Nephron (organoid): ENCODE measurements at regions not wholly inside any gene's neighbourhood (a gene's known extent, or its start where the extent isn't known, plus 50 kb on each side); places are given as distances from the start of the nearest gene placed in this dataset.
A peak's percentile ranks its signal among the peaks of the same experiment; 100 is the strongest.

Experiments used
- H3K27ac Mint-ChIP-seq, 3 experiments: 2 replicates each; pipeline ENCODE4 v1.8.0; 2020; ENCODE audit warnings: mixed read lengths in 3 of 3, mild to moderate bottlenecking in 2 of 3, moderate library complexity in 1 of 3
- H3K27me3 Mint-ChIP-seq: 2 replicates; pipeline ENCODE4 v1.8.0; 2021; ENCODE audit warnings: low read depth, mild to moderate bottlenecking, moderate library complexity, mixed read lengths
- H3K36me3 Mint-ChIP-seq: 2 replicates; pipeline ENCODE4 v1.8.0; 2020; ENCODE audit warnings: low read depth, mixed read lengths
- H3K4me1 Mint-ChIP-seq: 2 replicates; pipeline ENCODE4 v1.8.0; 2020; ENCODE audit warnings: mixed read lengths
- H3K4me3 Mint-ChIP-seq, 3 experiments: 2 replicates each; pipeline ENCODE4 v1.8.0; 2020; ENCODE audit warnings: mild to moderate bottlenecking in 3 of 3, mixed read lengths in 3 of 3, moderate library complexity in 2 of 3
- H3K9me3 Mint-ChIP-seq: 2 replicates; pipeline ENCODE4 v1.8.0; 2020; ENCODE audit warnings: mixed read lengths
- CTCF ChIP-seq, 3 experiments: fragments of 200-600 bp; sonication (generic); IDR thresholded peaks; one replicate each; pipeline ENCODE4 v1.5.0; 2021; ENCODE audit warnings: antibody characterized with exemption in 3 of 3; ENCODE audit not compliant: unreplicated experiment in 3 of 3

- TF ChIP-seq CTCF (IDR thresholded peaks at IDR 0.05; ENCODE audit: unreplicated experiment in 3 of 3) = no peak
- Mint-ChIP-seq H3K4me1 (peaks cover 9% of the 10 kb centered on the region), H3K27ac (peak overlapping the region in 2 of 3 experiments; percentile 3 to 15), H3K4me3 (peak overlapping the region; percentile 5 to 56 (median 30)), H3K36me3 (no peaks in the 10 kb centered on the region), H3K27me3 (peaks cover 13% of the 10 kb centered on the region), H3K9me3 (peaks cover 13% of the 10 kb centered on the region)
Measured at GRCh38 chr2:4745056-4745991, 946.9 kb upstream of the SOX11 start.

- Mint-ChIP-seq H3K27ac (no peak overlapping the region), H3K4me3 (no peak overlapping the region), H3K4me1 (no peaks in the 10 kb centered on the region), H3K27me3 (peaks cover 11% of the 10 kb centered on the region), H3K36me3 (no peaks in the 10 kb centered on the region), H3K9me3 (peaks cover 3% of the 10 kb centered on the region)
- no peak for TF ChIP-seq CTCF (IDR thresholded peaks at IDR 0.05; ENCODE audit: unreplicated experiment in 3 of 3)
Measured at GRCh38 chr2:4753721-4754120, 938.5 kb upstream of the SOX11 start.

GRCh38 chr2:4762951-4763376, 929.2 kb upstream of the SOX11 start:
- Mint-ChIP-seq H3K36me3 (no peaks in the 10 kb centered on the region), H3K9me3 (peaks cover 3% of the 10 kb centered on the region), H3K4me3 (peak overlapping the region in 1 of 3 experiments; percentile 9), H3K27me3 (peaks cover 9% of the 10 kb centered on the region), H3K4me1 (peaks cover 11% of the 10 kb centered on the region), H3K27ac (peak overlapping the region; percentile 8 to 18 (median 10))
- TF ChIP-seq CTCF (IDR thresholded peaks at IDR 0.05; ENCODE audit: unreplicated experiment in 3 of 3) = peak; percentile 75 to 83 (median 75)

- Mint-ChIP-seq H3K27ac (no peak overlapping the region), H3K27me3 (peaks cover 9% of the 10 kb centered on the region), H3K4me3 (no peak overlapping the region), H3K9me3 (peaks cover 3% of the 10 kb centered on the region), H3K4me1 (peaks cover 11% of the 10 kb centered on the region), H3K36me3 (no peaks in the 10 kb centered on the region)
- TF ChIP-seq CTCF (IDR thresholded peaks at IDR 0.05; ENCODE audit: unreplicated experiment in 3 of 3) = no peak
Measured at GRCh38 chr2:4765787-4766530, 926.2 kb upstream of the SOX11 start.

GRCh38 chr2:4775668-4776067, 916.5 kb upstream of the SOX11 start:
- Mint-ChIP-seq H3K27me3 (no peaks in the 10 kb centered on the region), H3K36me3 (no peaks in the 10 kb centered on the region), H3K9me3 (no peaks in the 10 kb centered on the region), H3K27ac (no peak overlapping the region), H3K4me1 (no peaks in the 10 kb centered on the region), H3K4me3 (no peak overlapping the region)
- TF ChIP-seq CTCF (IDR thresholded peaks at IDR 0.05; ENCODE audit: unreplicated experiment in 3 of 3) = no peak
